Psoas muscle (tissue), 7 donors: ENCODE measurements at regions not wholly inside any gene's neighbourhood (a gene's known extent, or its start where the extent isn't known, plus 50 kb on each side); places are given as distances from the start of the nearest gene placed in this dataset.
"Not testable (repeated sequence)": the region's sequence is repeated elsewhere in the genome, so short reads cannot be mapped to it uniquely, and the experiment has no call there.

Experiments used
- ATAC-seq, 4 donors: fragments of 200-7000 bp; cut with Tn5 transposase; one replicate each; pipeline ENCODE4 v1.9.1; 2020; ENCODE audit warnings: moderate library complexity in 3 of 4, mild to moderate bottlenecking in 2 of 4
- DNase-seq, 2 donors: peaks; one replicate each; pipeline ENCODE4 v3.0.0-alpha.2; 2020
- H3K27ac ChIP-seq: fragments of 200-600 bp; one replicate; pipeline ENCODE4 v1.8.0; 2022
- H3K27me3 ChIP-seq, 3 donors: fragments of 200-600 bp in 1 of 3; one replicate each; pipeline versions ENCODE4 v1.6.1 to v1.8.0; 2013 to 2022; ENCODE audit warnings: low read length in 2 of 3, mild to moderate bottlenecking in 2 of 3, moderate library complexity in 1 of 3; ENCODE audit not compliant: insufficient read depth in 3 of 3
- H3K36me3 ChIP-seq, 2 donors: fragments of 200-600 bp in 1 of 2; one replicate each; pipeline versions ENCODE4 v1.6.1 to v1.8.0; 2013 to 2022; ENCODE audit warnings: low read depth in 1 of 2, mild to moderate bottlenecking in 1 of 2, moderate library complexity in 1 of 2; ENCODE audit not compliant: insufficient read depth in 1 of 2
- H3K4me1 ChIP-seq: fragments of 200-600 bp; one replicate; pipeline ENCODE4 v1.8.0; 2022
- H3K4me3 ChIP-seq: fragments of 200-600 bp; one replicate; pipeline ENCODE4 v1.8.0; 2022; ENCODE audit warnings: mild to moderate bottlenecking
- H3K9me3 ChIP-seq: fragments of 200-600 bp; one replicate; pipeline ENCODE4 v1.8.0; 2022
- CTCF ChIP-seq: fragments of 200-600 bp; IDR thresholded peaks from one replicate; pipeline ENCODE4 v1.8.0; 2022; ENCODE audit warnings: antibody characterized with exemption
- WGBS, 3 donors: extraction: QIAGEN DNeasy Blood & Tissue Kit; methylation state at CpG; one replicate each; pipeline versions ENCODE4 v1.1.6 to v1.1.7; 2013; 5-methylcytosine and 5-hydroxymethylcytosine counted together
- intact Hi-C, 2 donors: fragments of 100-400 bp; cut with DNase I; formaldehyde crosslinking; loops; one replicate each; pipeline versions ENCODE4 v1.11.0 to v1.14.2; 2022
- donor health status: healthy with polysubstance abuse.
- donor health status: DM: no; HTN: no; CAD: no; lungs with moderate emphysema.
- donor health status: Bipolar disorder and iron deficiency.
- donor health status: healthy.
- donor health status: DM: yes; HTN: yes; CAD: no.
- donor health status: DM: no; HTN: no; CAD: no.
- donor health status: DM: yes; HTN: yes; CAD: no.

- no peak for TF ChIP-seq CTCF
Measured at GRCh38 chr15:53829471-53829870, 70.0 kb upstream of the WDR72 start.

GRCh38 chr15:53827355-53827754 is 67.9 kb upstream of the WDR72 start:
- Histone ChIP-seq H3K4me3 (no peak overlapping the region), H3K4me1 (no peaks in the 10 kb centered on the region), H3K27ac (no peak overlapping the region), H3K9me3 (no peaks in the 10 kb centered on the region), H3K27me3 (no peaks in the 10 kb centered on the region), H3K36me3 (no peaks in the 10 kb centered on the region)
- ATAC-seq, result no peak
- no peak for DNase-seq
- TF ChIP-seq CTCF, result no peak
- intact Hi-C loops, result no loop called here
- 74 to 78% (median 76%) methylated on average over 4 of the region's 4 CpGs for WGBS, 3 donors

More at GRCh38 chr15:53829471-53829870, 70.0 kb upstream of the WDR72 start:
- no peaks in the 10 kb centered on the region for H3K36me3 ChIP-seq
- DNase-seq, result no peak
- H3K4me1 ChIP-seq, result no peaks in the 10 kb centered on the region
- no peaks in the 10 kb centered on the region for H3K9me3 ChIP-seq
- no peak for ATAC-seq
- H3K27ac ChIP-seq, result no peak overlapping the region
- no peak overlapping the region for H3K4me3 ChIP-seq
- WGBS, 3 donors, result 58 to 72% (median 71%) methylated on average over 3 of the region's 3 CpGs
- no peaks in the 10 kb centered on the region for H3K27me3 ChIP-seq
- intact Hi-C loops, result no loop called here

GRCh38 chr15:53811530-53811929 is 52.1 kb upstream of the WDR72 start:
- Histone ChIP-seq H3K9me3 (no peaks in the 10 kb centered on the region), H3K36me3 (no peaks in the 10 kb centered on the region), H3K27me3 (no peaks in the 10 kb centered on the region), H3K4me3 (no peak overlapping the region), H3K4me1 (no peaks in the 10 kb centered on the region), H3K27ac (no peak overlapping the region)
- WGBS, 3 donors, result 40 to 56% (median 41%) methylated on average over 2 of the region's 2 CpGs
- no peak for DNase-seq
- TF ChIP-seq CTCF, result no peak
- intact Hi-C loops, result no loop called here
- ATAC-seq, result no peak

- intact Hi-C loops, H3K27ac ChIP-seq, H3K4me3 ChIP-seq, DNase-seq, H3K36me3 ChIP-seq, H3K27me3 ChIP-seq, H3K9me3 ChIP-seq, H3K4me1 ChIP-seq, ATAC-seq: not testable (repeated sequence)
- whole genome bisulfite sequencing, 3 donors, result 75 to 87% (median 82%) methylated on average over 7 of the region's 7 CpGs
Measured at GRCh38 chr15:53810306-53810705, 50.8 kb upstream of the WDR72 start.
